COLO829 (cell line): ENCODE measurements at regions not wholly inside any gene's neighbourhood (a gene's known extent, or its start where the extent isn't known, plus 50 kb on each side); places are given as distances from the start of the nearest gene placed in this dataset.
A peak's percentile ranks its signal among the peaks of the same experiment; 100 is the strongest.

Source experiments
- DNase-seq: peaks from one replicate; pipeline ENCODE4 v3.0.0; 2012; ENCODE audit warnings: low spot score

DNA sequence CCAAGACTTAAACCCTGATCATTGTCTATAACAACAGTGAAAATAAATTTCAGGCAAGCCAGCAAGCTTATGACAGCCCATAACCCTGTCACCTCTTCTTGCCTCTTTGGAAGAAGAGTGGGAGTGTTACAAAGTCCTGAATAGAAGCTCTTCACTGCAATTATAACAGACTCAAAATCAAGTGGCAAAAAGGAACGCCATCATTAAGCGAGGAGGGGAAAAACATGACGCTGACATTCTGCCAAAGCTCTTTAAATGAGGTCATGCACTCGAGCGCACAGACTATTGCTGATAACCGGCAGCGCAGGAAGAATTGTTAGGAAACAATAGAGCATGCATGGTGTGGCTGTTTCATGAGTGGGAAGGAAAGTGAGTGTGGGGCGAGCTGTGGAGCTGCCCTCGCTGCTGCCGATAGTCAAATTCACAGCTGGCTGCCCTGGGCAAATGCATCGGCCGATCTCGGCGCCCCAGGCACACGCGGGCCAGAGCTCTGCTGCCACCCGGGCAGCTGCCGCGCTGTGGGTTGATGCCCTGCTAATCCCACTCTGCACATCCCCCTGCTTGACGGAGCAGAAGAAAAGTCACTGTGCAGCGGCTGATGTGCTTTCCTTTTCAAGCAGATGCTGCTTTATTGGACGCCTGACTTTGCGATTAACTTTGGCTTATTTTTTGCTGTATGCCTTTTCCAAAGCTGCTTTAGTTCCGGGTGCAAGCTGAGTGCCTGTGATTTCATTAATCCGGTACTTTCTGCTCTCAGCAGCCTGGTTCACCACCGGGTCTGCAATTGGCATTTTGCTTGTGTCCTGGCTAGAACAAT, 102.4 kb upstream of the ST6GALNAC5 start:
- DNase-seq: no peak

DNA sequence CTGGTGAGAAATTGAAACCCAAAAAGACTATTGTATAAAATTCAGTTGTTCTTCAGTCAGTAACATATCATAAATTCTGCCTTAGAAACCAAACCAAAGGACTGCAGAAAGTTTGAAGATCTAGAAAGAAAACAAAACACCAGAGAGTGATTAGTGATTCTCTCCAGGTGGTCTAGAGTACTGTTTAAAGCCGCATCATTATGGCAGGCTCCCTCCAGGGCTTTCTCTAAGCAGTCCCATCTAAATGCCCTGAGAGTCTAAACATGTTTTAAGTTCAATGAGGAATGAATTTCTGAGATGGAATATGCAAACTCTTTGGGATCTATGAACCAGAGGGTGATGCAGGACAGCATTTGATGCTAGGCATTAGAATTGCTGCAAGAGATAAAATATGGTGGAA, 100.9 kb upstream of the ST6GALNAC5 start:
- DNase-seq: no peak

GRCh38 chr1:76769911-76770310, 97.4 kb upstream of the ST6GALNAC5 start:
- DNase-seq: no peak

DNA sequence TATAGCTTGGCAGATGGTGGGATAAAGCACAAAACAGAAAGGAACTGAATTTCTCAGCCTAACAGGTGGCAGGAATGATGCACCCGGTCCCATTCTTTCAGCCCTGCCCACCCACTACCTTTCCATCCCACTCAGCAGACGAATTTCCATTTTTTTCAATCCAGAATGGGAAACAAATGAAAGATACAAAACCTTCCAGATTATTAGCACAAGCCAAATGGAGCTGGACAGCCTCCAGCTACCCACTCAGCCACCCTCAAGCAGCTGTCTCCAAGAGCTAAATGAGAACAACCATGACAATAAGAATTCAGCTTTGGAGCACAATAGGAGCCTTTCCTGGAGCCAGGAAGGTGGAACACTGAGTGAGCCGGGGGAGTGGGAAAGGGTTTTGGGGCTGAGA, 96.3 kb upstream of the ST6GALNAC5 start:
- DNase-seq: no peak

- no peak for DNase-seq
Observed at GRCh38 chr1:76781447-76781846, 85.8 kb upstream of the ST6GALNAC5 start.

- DNase-seq: no peak
Observed at GRCh38 chr1:76782809-76783208, 84.5 kb upstream of the ST6GALNAC5 start.

- no peak for DNase-seq
Observed at GRCh38 chr1:76784502-76784901, 82.8 kb upstream of the ST6GALNAC5 start.

DNA sequence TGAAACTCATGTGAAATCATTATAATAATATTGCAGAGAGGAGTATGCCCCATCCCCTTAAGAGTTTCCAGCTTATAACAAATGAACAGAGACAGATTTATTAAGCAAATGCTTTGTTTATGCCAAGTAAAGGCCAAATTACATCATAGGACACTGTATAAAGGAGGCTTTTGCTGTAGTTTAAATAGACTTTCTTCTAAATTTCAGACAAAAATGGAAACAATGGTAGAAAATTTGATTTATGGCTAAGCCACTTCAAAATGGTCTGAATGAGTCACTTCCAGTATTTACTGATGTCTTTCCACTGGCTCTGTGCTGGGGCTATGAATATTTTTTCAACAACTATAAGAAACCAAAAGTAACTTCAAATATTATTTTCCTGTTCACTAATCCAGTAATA, 81.1 kb upstream of the ST6GALNAC5 start:
- DNase-seq: peak; percentile 55

DNA sequence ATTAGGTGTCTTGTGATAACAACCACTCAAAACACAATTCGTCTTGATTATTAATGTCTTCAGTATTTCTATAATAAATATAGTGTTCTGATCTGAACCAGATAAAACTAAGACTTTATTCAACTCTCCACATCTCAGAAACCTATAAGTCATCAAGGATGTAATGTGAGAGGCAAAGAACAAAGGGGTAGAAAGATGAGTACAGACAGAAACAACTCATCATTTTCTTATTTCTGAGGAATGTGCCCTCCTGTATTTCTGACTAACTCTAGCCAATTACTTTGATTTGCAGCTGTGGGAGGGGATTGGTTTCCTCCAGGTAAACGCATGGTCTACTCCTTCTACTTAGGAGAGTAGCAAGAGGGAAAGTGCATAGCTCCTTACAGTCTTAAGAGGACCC, 73.7 kb upstream of the ST6GALNAC5 start:
- DNase-seq: no peak

- no peak for DNase-seq
Observed at GRCh38 chr1:76799700-76800099, 67.6 kb upstream of the ST6GALNAC5 start.

DNA sequence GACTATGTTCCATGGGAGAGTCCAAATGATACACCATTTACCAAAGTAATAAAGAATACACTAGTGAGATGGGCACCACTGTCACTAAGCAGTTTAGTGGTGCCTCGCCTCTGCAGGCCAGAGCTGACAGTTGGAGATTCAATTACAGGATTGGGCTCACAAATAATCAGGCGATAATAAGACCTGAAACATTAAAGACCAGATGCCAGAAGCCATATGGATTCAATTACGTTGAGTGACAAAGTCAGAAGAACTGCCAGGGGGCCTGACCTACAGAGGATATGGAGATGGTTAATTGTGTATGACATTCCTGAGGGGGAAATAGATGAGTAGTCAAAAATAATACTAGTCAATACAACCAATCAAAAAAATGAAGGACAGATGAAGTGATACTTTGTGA, 65.2 kb upstream of the ST6GALNAC5 start:
- DNase-seq: no peak

- no peak for DNase-seq
Observed at GRCh38 chr1:76807543-76808260, 59.6 kb upstream of the ST6GALNAC5 start.
